ENCODE measurements at regions not wholly inside any gene's neighbourhood (a gene's known extent, or its start where the extent isn't known, plus 50 kb on each side); places are given as distances from the start of the nearest gene placed in this dataset.

DNA sequence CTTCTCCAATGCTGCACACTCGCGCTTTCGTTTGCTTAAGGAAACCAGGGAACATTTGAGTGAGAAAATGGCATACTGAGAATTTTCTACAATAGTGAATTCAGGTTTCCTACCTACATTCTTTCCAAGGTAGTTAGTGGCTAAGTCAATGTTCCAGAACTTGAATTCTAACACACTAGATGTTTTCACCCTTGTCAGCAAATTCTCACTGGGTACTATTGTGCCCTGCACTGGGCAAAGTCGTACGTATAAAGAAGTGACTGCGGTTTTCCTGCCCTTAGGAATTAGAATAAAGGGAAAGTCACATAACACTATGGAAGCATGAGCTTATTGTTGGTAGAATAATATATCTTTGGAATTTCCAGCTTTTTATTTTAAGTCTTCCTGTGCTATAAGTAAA lies 119.2 kb upstream of the TNFSF11 start:
- TF ChIP-seq EZH2phosphoT487 (IDR thresholded peaks at IDR 0.05; ENCODE audit: low read depth, severe bottlenecking, unreplicated experiment), result no peak
- TF ChIP-seq, protein P1, sequence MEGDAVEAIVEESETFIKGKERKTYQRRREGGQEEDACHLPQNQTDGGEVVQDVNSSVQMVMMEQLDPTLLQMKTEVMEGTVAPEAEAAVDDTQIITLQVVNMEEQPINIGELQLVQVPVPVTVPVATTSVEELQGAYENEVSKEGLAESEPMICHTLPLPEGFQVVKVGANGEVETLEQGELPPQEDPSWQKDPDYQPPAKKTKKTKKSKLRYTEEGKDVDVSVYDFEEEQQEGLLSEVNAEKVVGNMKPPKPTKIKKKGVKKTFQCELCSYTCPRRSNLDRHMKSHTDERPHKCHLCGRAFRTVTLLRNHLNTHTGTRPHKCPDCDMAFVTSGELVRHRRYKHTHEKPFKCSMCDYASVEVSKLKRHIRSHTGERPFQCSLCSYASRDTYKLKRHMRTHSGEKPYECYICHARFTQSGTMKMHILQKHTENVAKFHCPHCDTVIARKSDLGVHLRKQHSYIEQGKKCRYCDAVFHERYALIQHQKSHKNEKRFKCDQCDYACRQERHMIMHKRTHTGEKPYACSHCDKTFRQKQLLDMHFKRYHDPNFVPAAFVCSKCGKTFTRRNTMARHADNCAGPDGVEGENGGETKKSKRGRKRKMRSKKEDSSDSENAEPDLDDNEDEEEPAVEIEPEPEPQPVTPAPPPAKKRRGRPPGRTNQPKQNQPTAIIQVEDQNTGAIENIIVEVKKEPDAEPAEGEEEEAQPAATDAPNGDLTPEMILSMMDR (IDR thresholded peaks at IDR 0.05; ENCODE audit: poor library complexity), result no peak

All from hepatocyte (in vitro differentiated cells).